ENCODE measurements at regions not wholly inside any gene's neighbourhood (a gene's known extent, or its start where the extent isn't known, plus 50 kb on each side); places are given as distances from the start of the nearest gene placed in this dataset.

- no peak for DNase-seq (ENCODE audit: low spot score)
- Histone ChIP-seq H3K27me3 (replicated peaks; ENCODE audit: insufficient read depth, low read depth, low read length, poor library complexity) (peaks cover 13% of the 10 kb centered on the region), H3K9me3 (ENCODE audit: low read depth, low read length, poor library complexity, severe bottlenecking) (no peaks in the 10 kb centered on the region), H3K4me1 (ENCODE audit: insufficient read depth, low read length, poor library complexity, severe bottlenecking) (no peaks in the 10 kb centered on the region), H3K4me3 (ENCODE audit: low read depth, low read length, poor library complexity, severe bottlenecking) (no peak overlapping the region), H3K36me3 (ENCODE audit: insufficient read depth, low read length, poor library complexity, severe bottlenecking) (no peaks in the 10 kb centered on the region), H3K27ac (ENCODE audit: low read depth, low read length, poor library complexity, severe bottlenecking) (no peak overlapping the region)
- ChIA-PET CTCF (no interaction called here), POLR2A (ENCODE audit: low non-redundant PET) (no interaction called here)
- BruUV-seq (replicated peaks), result no TSS peak
- TF ChIP-seq EZH2 (IDR thresholded peaks at IDR 0.05; ENCODE audit: borderline replicate concordance, low read depth, low read length, poor library complexity, severe bottlenecking), result no peak
- no peak for TF ChIP-seq CTCF (conservative IDR thresholded peaks at IDR 0.05; ENCODE audit: low read depth, low read length)
- intact Hi-C loops (cut with micrococcal nuclease; ENCODE audit: unreplicated experiment), result no loop called here
Measured at GRCh38 chr10:91153508-91153907, 67.0 kb upstream of the PCGF5 start.

- POLR2A ChIA-PET (ENCODE audit: low non-redundant PET), result interaction anchor here (0.6 kb wide), 1 partner anchor 124 kb away, joined by 4 read pairs; no protein-coding TSS in a partner anchor
- TF ChIP-seq CTCF (conservative IDR thresholded peaks at IDR 0.05; ENCODE audit: low read depth, low read length), result no peak
- no peak for TF ChIP-seq EZH2 (IDR thresholded peaks at IDR 0.05; ENCODE audit: borderline replicate concordance, low read depth, low read length, poor library complexity, severe bottlenecking)
- Histone ChIP-seq H3K27ac (ENCODE audit: low read depth, low read length, poor library complexity, severe bottlenecking) (no peak overlapping the region), H3K9me3 (ENCODE audit: low read depth, low read length, poor library complexity, severe bottlenecking) (no peaks in the 10 kb centered on the region), H3K27me3 (replicated peaks; ENCODE audit: insufficient read depth, low read depth, low read length, poor library complexity) (peaks cover 13% of the 10 kb centered on the region), H3K4me1 (ENCODE audit: insufficient read depth, low read length, poor library complexity, severe bottlenecking) (no peaks in the 10 kb centered on the region), H3K36me3 (ENCODE audit: insufficient read depth, low read length, poor library complexity, severe bottlenecking) (no peaks in the 10 kb centered on the region), H3K4me3 (ENCODE audit: low read depth, low read length, poor library complexity, severe bottlenecking) (no peak overlapping the region)
- no peak for DNase-seq (ENCODE audit: low spot score)
- BruUV-seq (replicated peaks), result no TSS peak
- intact Hi-C loops (cut with micrococcal nuclease; ENCODE audit: unreplicated experiment), result no loop called here
- CTCF ChIA-PET, result no interaction called here
Measured at GRCh38 chr10:91154842-91155241, 65.6 kb upstream of the PCGF5 start.

- TF ChIP-seq EZH2 (IDR thresholded peaks at IDR 0.05; ENCODE audit: borderline replicate concordance, low read depth, low read length, poor library complexity, severe bottlenecking) (no peak), CTCF (conservative IDR thresholded peaks at IDR 0.05; ENCODE audit: low read depth, low read length) (no peak)
- Histone ChIP-seq H3K4me3 (ENCODE audit: low read depth, low read length, poor library complexity, severe bottlenecking) (no peak overlapping the region), H3K27me3 (replicated peaks; ENCODE audit: insufficient read depth, low read depth, low read length, poor library complexity) (peaks cover 20% of the 10 kb centered on the region), H3K36me3 (ENCODE audit: insufficient read depth, low read length, poor library complexity, severe bottlenecking) (no peaks in the 10 kb centered on the region), H3K27ac (ENCODE audit: low read depth, low read length, poor library complexity, severe bottlenecking) (no peak overlapping the region), H3K9me3 (ENCODE audit: low read depth, low read length, poor library complexity, severe bottlenecking) (no peaks in the 10 kb centered on the region), H3K4me1 (ENCODE audit: insufficient read depth, low read length, poor library complexity, severe bottlenecking) (no peaks in the 10 kb centered on the region)
- BruUV-seq (replicated peaks), result no TSS peak
- ChIA-PET CTCF (no interaction called here), POLR2A (ENCODE audit: low non-redundant PET) (no interaction called here)
- DNase-seq (ENCODE audit: low spot score), result no peak
- intact Hi-C loops (cut with micrococcal nuclease; ENCODE audit: unreplicated experiment), result no loop called here
Measured at GRCh38 chr10:91156196-91156595, 64.3 kb upstream of the PCGF5 start.

Data from A673 (cell line).